ENCODE measurements at regions not wholly inside any gene's neighbourhood (a gene's known extent, or its start where the extent isn't known, plus 50 kb on each side); places are given as distances from the start of the nearest gene placed in this dataset.

- Histone ChIP-seq H3K27me3 (no peaks in the 10 kb centered on the region), H3K36me3 (no peaks in the 10 kb centered on the region)
- intact Hi-C loops (cut with DNase I): no loop called here
Observed at GRCh38 chr9:82681809-82682208, 381.1 kb downstream of the RASEF start.

GRCh38 chr9:82682431-82682830, 380.5 kb downstream of the RASEF start:
- TF ChIP-seq CTCF (IDR thresholded peaks at IDR 0.05): no peak
- H3K9me3 ChIP-seq: no peaks in the 10 kb centered on the region
- H3K36me3 ChIP-seq: no peaks in the 10 kb centered on the region
- H3K4me1 ChIP-seq: no peaks in the 10 kb centered on the region
- intact Hi-C loops (cut with DNase I): no loop called here
- no peak for DNase-seq
- no peak overlapping the region for H3K9ac ChIP-seq (ENCODE audit: low read depth in 2 of 2, low read length in 2 of 2)
- H3K27ac ChIP-seq: no peak overlapping the region
- no peaks in the 10 kb centered on the region for H3K27me3 ChIP-seq
- no peak overlapping the region for H3K4me3 ChIP-seq

More at GRCh38 chr9:82681809-82682208, 381.1 kb downstream of the RASEF start:
- no peak for TF ChIP-seq CTCF (IDR thresholded peaks at IDR 0.05)
- DNase-seq: no peak
- Histone ChIP-seq H3K4me3 (no peak overlapping the region), H3K9ac (ENCODE audit: low read depth in 2 of 2, low read length in 2 of 2) (no peak overlapping the region), H3K27ac (no peak overlapping the region), H3K4me1 (no peaks in the 10 kb centered on the region), H3K9me3 (no peaks in the 10 kb centered on the region)

GRCh38 chr9:82695704-82696103, 367.2 kb downstream of the RASEF start:
- no peak for DNase-seq
- Histone ChIP-seq H3K9ac (ENCODE audit: low read depth in 2 of 2, low read length in 2 of 2) (no peak overlapping the region), H3K27me3 (no peaks in the 10 kb centered on the region), H3K27ac (no peak overlapping the region), H3K4me3 (no peak overlapping the region), H3K9me3 (no peaks in the 10 kb centered on the region), H3K36me3 (no peaks in the 10 kb centered on the region), H3K4me1 (no peaks in the 10 kb centered on the region)
- intact Hi-C loops (cut with DNase I): no loop called here
- no peak for TF ChIP-seq CTCF (IDR thresholded peaks at IDR 0.05)

GRCh38 chr9:82706786-82707185, 356.2 kb downstream of the RASEF start:
- Histone ChIP-seq H3K27ac (no peak overlapping the region), H3K9me3 (no peaks in the 10 kb centered on the region), H3K4me3 (no peak overlapping the region), H3K4me1 (no peaks in the 10 kb centered on the region), H3K9ac (ENCODE audit: low read depth in 2 of 2, low read length in 2 of 2) (no peak overlapping the region), H3K27me3 (no peaks in the 10 kb centered on the region), H3K36me3 (no peaks in the 10 kb centered on the region)
- intact Hi-C loops (cut with DNase I): no loop called here
- TF ChIP-seq CTCF (IDR thresholded peaks at IDR 0.05): no peak
- DNase-seq: no peak

- Histone ChIP-seq H3K4me1 (no peaks in the 10 kb centered on the region), H3K27ac (no peak overlapping the region), H3K9me3 (no peaks in the 10 kb centered on the region), H3K4me3 (no peak overlapping the region), H3K36me3 (no peaks in the 10 kb centered on the region), H3K9ac (ENCODE audit: low read depth in 2 of 2, low read length in 2 of 2) (no peak overlapping the region), H3K27me3 (no peaks in the 10 kb centered on the region)
- TF ChIP-seq CTCF (IDR thresholded peaks at IDR 0.05): no peak
- intact Hi-C loops (cut with DNase I): no loop called here
- DNase-seq: no peak
Observed at GRCh38 chr9:82716821-82717220, 346.1 kb downstream of the RASEF start.

GRCh38 chr9:82720515-82720914, 342.4 kb downstream of the RASEF start:
- H3K9ac ChIP-seq (ENCODE audit: low read depth in 2 of 2, low read length in 2 of 2): no peak overlapping the region
- H3K4me1 ChIP-seq: no peaks in the 10 kb centered on the region
- no peak for TF ChIP-seq CTCF (IDR thresholded peaks at IDR 0.05)
- no peaks in the 10 kb centered on the region for H3K27me3 ChIP-seq
- no peak for DNase-seq
- H3K27ac ChIP-seq: no peak overlapping the region
- no peaks in the 10 kb centered on the region for H3K9me3 ChIP-seq
- no peak overlapping the region for H3K4me3 ChIP-seq
- intact Hi-C loops (cut with DNase I): no loop called here
- no peaks in the 10 kb centered on the region for H3K36me3 ChIP-seq

Data from colonic mucosa (tissue), 4 donors.